Middle frontal gyrus (tissue), 1 donor: ENCODE measurements at regions not wholly inside any gene's neighbourhood (a gene's known extent, or its start where the extent isn't known, plus 50 kb on each side); places are given as distances from the start of the nearest gene placed in this dataset.

Source experiments
- DNase-seq: peaks from one replicate; pipeline ENCODE4 v3.0.0-alpha.2; 2015; ENCODE audit warnings: low spot score; ENCODE audit errors: extremely low spot score

- DNase-seq, result no peak
These were observed 1252.7 kb downstream of the EPHA7 start for GRCh38 chr6:92166666-92167065.

DNA sequence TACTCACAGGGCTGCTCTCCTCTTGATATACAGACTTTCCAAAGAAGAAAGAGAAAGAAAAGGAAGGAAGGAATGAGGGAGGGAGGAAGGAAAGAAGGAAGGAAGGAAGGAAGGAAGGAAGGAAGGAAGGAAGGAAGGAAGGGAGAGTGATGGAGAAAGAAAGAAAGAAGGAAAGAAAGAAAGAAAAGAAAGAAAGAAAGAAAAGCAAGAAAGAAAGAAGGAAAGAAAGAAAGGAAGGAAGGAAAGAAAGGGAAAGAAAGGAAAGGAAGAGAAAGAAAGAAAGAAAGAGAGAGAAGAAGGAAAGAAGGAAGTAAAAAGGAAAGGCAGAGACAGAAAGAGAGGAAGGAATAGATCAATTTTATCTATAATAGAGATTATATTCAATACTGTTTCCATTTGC, 1257.4 kb downstream of the EPHA7 start:
- DNase-seq, result no peak

DNA sequence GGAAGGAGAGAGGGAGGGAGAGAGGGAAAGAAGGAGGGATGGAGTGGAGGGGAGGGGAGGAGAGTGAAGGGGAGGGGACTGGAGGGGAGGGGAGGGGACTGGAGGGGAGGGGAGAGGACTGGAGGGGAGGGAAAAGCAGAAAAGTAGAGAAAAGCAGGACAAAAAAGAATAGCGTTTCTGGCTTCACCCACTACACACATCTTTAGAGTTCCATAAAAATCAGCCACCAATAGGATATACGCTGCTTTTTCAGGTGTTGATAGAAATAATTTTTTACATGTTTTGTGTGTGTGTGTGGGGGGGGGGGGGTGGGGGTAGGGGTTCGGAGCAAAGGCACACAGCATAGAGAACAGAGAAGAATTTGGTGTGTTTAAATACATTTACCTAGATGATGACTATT, 1259.1 kb downstream of the EPHA7 start:
- DNase-seq, result no peak

DNA sequence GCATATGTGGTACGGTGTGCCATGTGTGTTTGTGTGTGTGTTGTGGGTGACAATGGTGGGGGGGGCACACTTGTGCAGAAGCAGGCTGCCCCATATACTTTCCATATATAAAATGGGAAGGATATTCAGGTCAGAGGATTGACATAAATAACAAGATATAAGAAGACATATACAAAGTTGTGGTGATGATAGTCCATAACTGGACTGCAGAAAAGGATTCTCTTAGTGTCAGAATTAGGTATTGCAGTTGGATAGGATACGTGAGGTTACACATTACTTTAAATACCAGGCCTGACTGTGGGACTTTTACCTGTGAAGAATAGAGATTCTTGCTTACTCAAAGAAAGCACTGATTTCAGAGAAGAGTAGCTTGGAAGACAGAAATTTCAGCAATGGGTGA, 1260.3 kb downstream of the EPHA7 start:
- DNase-seq, result no peak

- DNase-seq, result no peak
These were observed 1268.8 kb downstream of the EPHA7 start for GRCh38 chr6:92150553-92150952.

GRCh38 chr6:92147246-92147645, 1272.1 kb downstream of the EPHA7 start:
- DNase-seq, result no peak

DNA sequence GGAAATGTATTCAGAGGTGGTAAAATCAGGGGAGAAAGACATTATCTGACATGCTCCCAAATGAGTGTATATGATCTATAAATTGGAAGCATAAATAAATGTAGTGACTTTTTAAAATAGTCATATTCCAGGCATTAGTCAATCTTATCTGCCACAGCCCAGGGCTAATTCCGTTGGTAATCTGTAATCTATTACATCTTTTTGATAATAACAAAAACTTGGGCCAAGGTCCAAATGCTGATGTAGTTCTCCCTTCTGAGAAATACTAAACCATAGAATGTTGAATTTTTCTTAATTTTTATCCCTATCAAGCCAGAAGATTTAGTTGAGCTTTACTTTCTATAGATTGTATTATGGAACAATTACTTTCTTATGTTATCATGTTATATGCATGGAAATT, 1279.8 kb downstream of the EPHA7 start:
- no peak for DNase-seq

GRCh38 chr6:92132957-92133356, 1286.4 kb downstream of the EPHA7 start:
- no peak for DNase-seq

DNA sequence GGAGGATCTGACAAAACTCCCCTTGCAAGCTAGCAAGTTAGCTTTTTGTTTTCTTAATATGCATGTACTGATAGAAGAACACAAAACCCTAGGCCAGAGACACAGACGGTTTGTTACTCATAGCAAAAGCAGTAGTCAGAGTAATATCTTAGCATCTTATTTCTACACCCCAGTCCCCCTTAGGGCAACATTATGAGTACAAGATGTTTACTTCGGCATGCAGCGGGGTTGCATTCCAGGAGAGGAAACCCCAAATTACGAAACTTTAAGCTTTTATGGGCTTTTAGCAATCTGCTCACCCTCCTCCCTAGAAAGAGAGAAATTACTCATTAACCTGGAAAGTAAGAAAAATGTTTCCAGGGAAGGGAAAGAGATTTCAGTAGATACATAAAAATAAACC, 1286.9 kb downstream of the EPHA7 start:
- DNase-seq, result no peak

DNA sequence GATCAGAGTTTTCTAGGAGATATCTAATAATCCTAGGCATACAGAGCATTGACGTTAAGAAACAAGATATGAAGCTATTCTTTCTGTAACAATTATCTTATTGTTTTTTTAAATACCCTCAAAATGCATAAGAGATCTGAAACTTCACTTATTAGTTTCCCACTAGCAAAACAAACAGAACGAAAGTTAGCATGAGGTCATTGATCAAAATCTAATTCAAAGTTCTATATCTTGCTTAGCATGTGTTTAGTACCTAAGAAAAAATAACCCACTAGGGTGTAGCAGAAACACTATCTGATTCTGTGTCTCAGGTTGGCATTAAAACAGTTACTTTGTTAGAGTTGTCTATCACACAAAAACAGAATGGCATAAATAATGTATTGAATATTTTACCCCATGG, 1288.4 kb downstream of the EPHA7 start:
- DNase-seq, result no peak

DNA sequence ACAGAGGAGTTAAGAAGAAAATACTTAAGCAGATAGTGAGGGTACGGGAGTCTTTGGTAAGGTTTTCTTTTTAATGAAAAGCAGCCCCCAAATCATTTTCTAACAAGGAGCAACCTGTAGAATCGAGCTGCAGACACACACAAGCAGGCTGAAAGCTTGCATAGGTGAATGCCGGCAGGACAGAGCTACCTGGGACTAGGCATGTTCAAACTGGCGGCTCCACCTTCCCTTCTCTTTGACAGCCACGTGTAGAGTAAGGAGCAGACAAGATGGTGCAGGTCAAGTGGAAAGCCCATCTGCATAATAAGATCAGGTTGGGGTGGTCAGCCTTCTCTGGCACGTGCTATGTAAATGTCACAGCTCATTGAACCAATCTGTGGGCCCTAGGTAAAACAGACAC, 1292.4 kb downstream of the EPHA7 start:
- no peak for DNase-seq

DNA sequence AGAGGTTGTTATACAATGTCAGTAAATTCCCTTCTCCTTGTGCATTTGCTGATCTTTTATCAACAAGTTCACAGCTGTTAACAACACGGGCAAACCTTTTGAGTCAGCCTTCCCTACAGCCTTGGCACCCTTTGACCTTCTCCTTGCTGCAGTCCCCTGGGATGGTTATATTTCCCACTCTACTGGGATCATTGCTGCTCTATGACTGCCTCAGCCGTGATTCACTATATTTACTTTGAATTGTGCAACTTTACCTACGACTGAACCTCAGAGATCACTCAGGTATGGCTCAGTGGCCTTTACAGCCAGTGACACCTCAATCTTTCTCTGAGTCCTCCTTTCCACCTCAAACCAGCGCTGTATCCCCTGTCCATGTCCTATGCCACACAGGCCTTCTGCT, 1293.3 kb downstream of the EPHA7 start:
- DNase-seq, result no peak

GRCh38 chr6:92125681-92126080, 1293.7 kb downstream of the EPHA7 start:
- no peak for DNase-seq

- DNase-seq, result no peak
These were observed 1295.1 kb downstream of the EPHA7 start for GRCh38 chr6:92124200-92124651.

DNA sequence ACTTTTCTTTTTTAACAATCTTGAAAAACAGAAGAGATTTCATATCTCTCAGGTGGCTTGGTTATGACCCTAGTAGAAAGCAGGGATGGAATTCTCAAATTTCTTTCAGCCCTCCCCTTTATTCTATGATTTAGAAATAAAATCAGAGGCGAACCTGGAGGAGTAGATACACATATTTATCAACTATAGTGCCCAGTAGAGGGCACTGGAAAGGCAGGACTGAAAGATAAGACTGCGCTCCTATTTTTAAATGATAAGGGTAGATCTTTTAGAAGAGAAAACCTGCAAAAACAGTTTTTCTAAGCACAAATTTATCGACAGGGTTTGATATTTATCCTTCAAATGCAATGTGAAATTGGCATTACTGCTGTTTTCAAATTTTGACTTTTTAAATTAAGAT, 1296.6 kb downstream of the EPHA7 start:
- no peak for DNase-seq

DNA sequence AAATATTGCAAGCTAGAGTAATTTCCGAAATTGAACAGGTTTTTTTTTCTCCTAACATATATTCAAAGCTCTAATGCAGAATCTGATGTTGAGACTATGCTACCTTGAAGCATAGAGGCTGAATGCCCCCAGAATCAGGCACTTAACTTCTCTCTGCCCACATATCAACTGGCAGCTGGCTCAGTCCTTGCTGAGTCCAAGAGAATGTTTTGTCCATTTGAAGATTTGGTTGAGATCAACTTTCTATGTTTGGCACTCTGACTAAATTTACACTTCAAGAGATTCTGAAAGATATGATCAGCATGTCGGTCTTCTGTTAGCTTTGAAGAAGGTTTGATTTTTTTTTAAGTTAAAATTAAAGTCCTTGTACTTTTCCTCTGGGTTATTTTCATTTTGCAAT, 1298.1 kb downstream of the EPHA7 start:
- no peak for DNase-seq

- DNase-seq, result no peak
These were observed 1301.6 kb downstream of the EPHA7 start for GRCh38 chr6:92117800-92118199.

GRCh38 chr6:92114797-92115196, 1304.6 kb downstream of the EPHA7 start:
- no peak for DNase-seq

GRCh38 chr6:92114091-92114675, 1305.2 kb downstream of the EPHA7 start:
- no peak for DNase-seq

DNA sequence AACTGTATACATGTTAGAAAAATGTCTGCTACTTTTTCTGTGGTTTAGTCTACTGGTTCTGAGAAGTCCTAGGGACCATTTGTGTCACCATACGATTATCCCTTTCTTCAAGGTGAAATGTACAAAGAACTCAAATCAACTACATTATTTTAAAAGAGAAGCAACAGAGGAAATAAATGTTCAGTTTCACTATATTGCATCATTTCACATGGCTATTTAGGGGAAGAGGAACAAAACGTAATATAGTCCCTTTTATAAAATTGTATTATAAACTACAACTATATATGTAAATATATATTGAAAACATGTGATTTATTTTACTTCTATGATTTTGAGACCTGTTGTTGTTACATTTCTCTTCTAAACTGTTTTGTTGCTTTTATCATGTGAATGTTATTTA, 1308.0 kb downstream of the EPHA7 start:
- DNase-seq, result no peak

DNA sequence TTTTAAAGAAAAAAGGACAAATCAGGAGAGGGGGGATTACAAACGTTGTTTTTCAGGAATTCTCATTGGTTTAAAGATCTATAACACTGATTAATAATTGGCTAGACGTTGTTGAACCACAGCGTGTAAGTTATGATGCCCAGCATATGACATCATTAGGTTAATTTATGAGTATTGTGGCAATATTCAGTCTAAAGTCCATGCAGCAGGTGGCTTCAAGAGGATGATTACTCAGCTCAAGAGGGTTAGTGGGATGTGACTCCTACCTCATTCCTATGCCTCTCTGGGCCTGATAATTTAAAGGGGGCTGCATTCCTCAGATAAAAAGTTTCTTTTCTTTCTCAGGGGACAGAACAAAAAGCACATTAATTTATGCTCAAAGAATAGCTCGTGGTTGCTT, 1309.0 kb downstream of the EPHA7 start:
- no peak for DNase-seq

- no peak for DNase-seq
These were observed 1309.4 kb downstream of the EPHA7 start for GRCh38 chr6:92109956-92110355.

DNA sequence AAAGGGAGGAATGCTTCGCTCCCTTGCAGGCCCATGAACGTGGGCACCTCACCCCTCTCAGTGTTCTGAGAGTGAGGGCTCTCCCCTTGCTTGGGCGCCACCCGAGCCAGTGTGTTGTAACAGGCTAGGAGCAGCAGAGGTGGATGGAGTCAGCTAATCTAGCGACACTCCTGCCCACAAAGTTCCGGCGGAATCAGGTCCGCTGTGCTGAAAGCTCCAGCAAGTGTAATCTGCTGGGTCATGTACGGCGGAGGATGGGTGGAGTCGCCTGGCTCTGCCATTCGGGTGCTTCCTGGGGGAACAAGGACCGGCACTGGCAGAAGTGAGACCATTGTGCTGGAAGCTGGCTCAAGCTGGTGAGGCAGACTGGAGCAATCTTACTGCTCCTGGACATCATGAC, 1310.1 kb downstream of the EPHA7 start:
- no peak for DNase-seq

DNA sequence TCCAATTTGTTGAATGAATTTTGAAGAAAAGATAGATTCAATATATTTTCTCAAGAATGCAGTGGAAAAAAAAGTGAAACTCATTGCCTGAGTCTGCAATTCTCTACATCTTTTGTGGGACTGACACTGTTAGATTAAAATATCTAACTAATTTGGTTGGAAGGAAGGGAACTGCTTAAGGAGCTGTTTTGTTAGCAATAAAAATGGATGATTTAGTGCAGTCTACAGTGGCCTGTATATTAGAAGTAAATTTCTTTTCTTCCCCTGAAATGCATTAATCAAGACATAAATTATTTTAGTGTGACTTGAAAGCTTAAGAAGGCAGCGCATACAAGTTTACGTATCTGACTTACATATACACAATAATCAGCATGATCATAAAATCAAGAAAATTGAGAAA, 1332.6 kb downstream of the EPHA7 start:
- no peak for DNase-seq
